ENCODE measurements at regions not wholly inside any gene's neighbourhood (a gene's known extent, or its start where the extent isn't known, plus 50 kb on each side); places are given as distances from the start of the nearest gene placed in this dataset.

DNA sequence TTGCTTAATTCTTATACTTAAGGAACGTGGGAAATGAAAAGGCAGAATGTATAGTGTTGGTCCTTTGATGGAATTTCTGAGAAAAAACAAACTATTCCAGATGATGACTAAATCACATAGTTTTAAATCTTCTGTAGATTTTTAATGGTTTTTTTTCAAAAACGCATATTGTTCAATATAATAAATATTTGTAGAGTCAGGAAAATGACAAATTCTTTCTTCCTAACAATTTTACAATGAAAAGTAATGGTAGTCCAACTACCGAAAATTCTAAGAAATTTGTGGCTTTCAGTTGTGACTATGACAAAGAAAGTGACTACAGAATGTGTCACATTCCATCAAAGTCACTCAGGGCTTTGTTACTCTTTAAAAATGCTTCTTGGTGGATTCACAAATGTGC is 164.8 kb upstream of the PITX2 start:
- peak; percentile 20 for DNase-seq (ENCODE audit: low read depth)
- TF ChIP-seq, protein P1, sequence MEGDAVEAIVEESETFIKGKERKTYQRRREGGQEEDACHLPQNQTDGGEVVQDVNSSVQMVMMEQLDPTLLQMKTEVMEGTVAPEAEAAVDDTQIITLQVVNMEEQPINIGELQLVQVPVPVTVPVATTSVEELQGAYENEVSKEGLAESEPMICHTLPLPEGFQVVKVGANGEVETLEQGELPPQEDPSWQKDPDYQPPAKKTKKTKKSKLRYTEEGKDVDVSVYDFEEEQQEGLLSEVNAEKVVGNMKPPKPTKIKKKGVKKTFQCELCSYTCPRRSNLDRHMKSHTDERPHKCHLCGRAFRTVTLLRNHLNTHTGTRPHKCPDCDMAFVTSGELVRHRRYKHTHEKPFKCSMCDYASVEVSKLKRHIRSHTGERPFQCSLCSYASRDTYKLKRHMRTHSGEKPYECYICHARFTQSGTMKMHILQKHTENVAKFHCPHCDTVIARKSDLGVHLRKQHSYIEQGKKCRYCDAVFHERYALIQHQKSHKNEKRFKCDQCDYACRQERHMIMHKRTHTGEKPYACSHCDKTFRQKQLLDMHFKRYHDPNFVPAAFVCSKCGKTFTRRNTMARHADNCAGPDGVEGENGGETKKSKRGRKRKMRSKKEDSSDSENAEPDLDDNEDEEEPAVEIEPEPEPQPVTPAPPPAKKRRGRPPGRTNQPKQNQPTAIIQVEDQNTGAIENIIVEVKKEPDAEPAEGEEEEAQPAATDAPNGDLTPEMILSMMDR (conservative IDR thresholded peaks at IDR 0.05; ENCODE audit: control insufficient read depth, insufficient read depth, low read depth, low read length): no peak
- no peak overlapping the region for H3K4me3 ChIP-seq (ENCODE audit: control insufficient read depth, low read depth, low read length)

DNA sequence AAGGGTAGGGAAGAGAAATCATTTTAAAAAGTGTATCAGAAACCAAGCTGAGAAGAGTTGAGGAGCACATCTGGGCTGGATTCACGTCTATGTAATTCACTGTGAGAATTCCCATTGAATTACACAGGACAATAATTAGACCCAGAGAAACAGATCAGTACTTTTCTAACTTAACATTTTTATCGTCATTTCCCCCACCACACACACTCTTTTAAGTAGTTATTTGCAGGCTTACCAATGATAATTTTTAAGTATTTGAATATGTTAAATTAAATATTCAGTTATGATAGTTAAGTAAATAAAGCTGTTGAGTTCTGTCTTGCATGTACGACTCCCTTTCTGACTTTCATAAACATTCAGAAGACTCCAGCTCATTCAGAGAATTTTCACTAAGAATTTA is 165.4 kb upstream of the PITX2 start:
- TF ChIP-seq, protein P1 (conservative IDR thresholded peaks at IDR 0.05; ENCODE audit: control insufficient read depth, insufficient read depth, low read depth, low read length): no peak
- H3K4me3 ChIP-seq (ENCODE audit: control insufficient read depth, low read depth, low read length): no peak overlapping the region
- DNase-seq (ENCODE audit: low read depth): no peak

DNA sequence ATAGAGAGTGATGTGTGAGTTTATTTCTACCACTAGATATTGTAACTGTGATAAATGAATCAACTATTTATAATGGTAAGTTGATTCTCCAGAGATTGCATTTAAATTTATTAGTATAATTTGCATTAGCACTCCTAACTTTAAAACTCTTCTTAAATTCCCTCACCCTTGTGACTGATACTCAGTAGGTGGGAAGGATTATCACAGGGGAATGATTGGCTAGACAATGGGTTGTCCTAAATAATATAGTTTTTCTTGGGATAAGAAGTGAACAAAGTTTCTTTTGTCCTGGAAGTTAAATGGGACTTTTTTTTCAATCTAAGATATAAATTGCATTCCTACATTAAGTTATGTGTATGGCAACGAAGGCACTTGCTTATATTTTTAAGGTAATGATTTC is 169.2 kb upstream of the PITX2 start:
- H3K4me3 ChIP-seq (ENCODE audit: control insufficient read depth, low read depth, low read length): no peak overlapping the region
- no peak for DNase-seq (ENCODE audit: low read depth)
- TF ChIP-seq, protein P1 (conservative IDR thresholded peaks at IDR 0.05; ENCODE audit: control insufficient read depth, insufficient read depth, low read depth, low read length): no peak

DNA sequence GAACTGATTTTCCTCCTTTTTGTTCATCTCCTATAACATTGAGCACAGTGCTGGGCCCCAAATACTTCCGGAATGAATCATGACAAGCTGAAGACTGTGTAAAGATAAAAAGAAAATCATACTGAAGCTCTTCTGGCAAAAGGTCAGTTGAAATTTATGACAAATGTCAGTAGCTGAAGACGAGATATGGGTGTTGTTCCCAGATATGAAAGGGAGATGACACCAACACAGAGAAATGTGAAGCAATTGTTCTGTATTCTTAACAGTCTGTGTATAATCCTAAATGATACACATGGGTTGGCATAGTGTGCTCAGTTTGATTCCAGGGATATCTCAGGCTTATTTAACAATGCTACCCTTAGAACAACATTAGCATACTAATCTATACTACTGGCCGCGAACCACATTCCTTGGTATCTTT is 170.5 kb upstream of the PITX2 start:
- H3K4me3 ChIP-seq (ENCODE audit: control insufficient read depth, low read depth, low read length): no peak overlapping the region
- TF ChIP-seq, protein P1 (conservative IDR thresholded peaks at IDR 0.05; ENCODE audit: control insufficient read depth, insufficient read depth, low read depth, low read length): no peak
- DNase-seq (ENCODE audit: low read depth): peak; percentile 27

DNA sequence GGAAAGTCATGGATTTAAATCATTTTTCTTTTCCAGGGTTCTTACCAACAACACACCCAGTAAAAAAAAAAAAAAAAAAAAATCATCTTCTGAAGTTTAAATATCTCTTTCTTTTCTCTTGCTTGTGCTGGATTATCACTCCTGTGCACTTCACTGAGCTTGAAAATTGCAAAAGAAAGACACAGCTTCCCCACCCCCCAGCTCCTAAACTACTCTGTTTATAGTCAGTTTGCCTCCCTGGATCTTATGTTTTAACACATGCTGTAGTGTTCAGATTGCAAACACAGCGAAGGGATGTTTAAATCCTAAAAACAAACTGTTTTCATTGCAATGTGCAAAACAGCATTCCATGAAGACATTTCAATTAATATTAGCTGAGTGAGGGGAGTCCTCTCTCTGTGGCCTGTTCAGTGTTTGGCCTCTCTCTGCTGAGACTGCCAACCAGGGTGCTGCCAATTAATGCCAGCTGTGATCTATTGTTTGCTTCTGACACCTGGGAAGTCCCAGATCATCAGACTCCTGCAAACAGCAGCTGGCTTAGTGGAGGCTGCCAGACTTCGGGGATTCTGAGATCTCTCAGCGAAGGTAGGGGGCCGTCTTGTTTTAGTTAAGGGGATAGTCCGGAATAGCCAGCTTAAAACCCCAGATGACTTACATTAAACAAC is 171.1 kb upstream of the PITX2 start:
- H3K4me3 ChIP-seq (ENCODE audit: control insufficient read depth, low read depth, low read length): no peak overlapping the region
- no peak for DNase-seq (ENCODE audit: low read depth)
- TF ChIP-seq, protein P1 (conservative IDR thresholded peaks at IDR 0.05; ENCODE audit: control insufficient read depth, insufficient read depth, low read depth, low read length): no peak

DNA sequence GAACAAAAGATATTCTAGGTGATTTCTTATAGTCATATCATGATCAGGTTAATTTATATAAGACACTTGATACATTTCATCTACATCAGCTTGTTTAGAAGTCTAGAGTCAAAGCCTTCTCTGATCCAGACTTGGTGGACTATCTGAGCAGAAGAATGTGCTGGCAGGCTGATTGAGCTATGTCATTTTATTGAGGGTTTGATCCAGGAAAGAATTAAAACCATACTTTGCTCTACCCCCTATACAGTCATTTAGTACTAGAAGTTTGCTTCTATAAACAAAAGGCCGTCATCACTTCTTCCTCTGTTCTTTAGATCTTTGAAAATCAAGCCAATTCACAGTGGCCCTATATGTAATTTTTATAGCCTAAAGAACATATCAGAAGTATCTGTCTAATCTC is 173.1 kb upstream of the PITX2 start:
- no peak for DNase-seq (ENCODE audit: low read depth)
- TF ChIP-seq, protein P1 (conservative IDR thresholded peaks at IDR 0.05; ENCODE audit: control insufficient read depth, insufficient read depth, low read depth, low read length): no peak
- no peak overlapping the region for H3K4me3 ChIP-seq (ENCODE audit: control insufficient read depth, low read depth, low read length)

DNA sequence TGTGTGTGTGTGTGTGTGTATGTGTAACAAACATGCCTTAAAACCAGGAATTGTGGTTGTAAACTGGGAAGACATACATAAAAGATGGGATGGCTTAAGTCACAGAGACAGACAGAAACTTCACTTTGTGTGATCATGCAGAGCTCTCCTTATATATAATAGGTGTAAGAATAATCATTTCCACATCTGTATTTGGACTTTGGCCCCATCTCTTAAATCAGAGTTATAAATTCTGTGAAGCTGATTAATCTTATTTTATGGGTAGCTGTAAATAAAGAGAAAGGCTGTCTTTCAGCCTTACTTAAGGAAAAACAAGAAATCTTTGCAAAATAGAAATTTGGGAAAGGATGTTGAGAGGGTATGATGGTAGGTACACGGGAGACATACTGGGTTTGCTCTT is 174.6 kb upstream of the PITX2 start:
- DNase-seq (ENCODE audit: low read depth): no peak
- TF ChIP-seq, protein P1 (conservative IDR thresholded peaks at IDR 0.05; ENCODE audit: control insufficient read depth, insufficient read depth, low read depth, low read length): no peak
- H3K4me3 ChIP-seq (ENCODE audit: control insufficient read depth, low read depth, low read length): no peak overlapping the region

Data from fibroblast of mammary gland (primary cell).